K562 (cell line): ENCODE measurements at regions not wholly inside any gene's neighbourhood (a gene's known extent, or its start where the extent isn't known, plus 50 kb on each side); places are given as distances from the start of the nearest gene placed in this dataset.

Experiments used
- ATAC-seq: fragments of 200-7000 bp; cut with Tn5 transposase; 3 replicates; pipeline ENCODE4 v1.9.1; 2020; ENCODE audit warnings: moderate library complexity
- BruUV-seq: library from RNA; stranded (reverse); fragments of 400-500 nt; replicated peaks from 2 replicates; lab custom pipeline; 2021; lab: Mats Ljungman, UMichigan
- CTCF ChIA-PET: fragments of 300-600 bp; formaldehyde crosslinking; extraction: SDS; loops from one replicate; lab custom pipeline; 2021; ENCODE audit warnings: low intra/inter-chr PET ratio; lab: Yijun Ruan, JAX
- POLR2A ChIA-PET: fragments of 300-600, 350-650 bp; sonication (Branson Sonifier 250); formaldehyde crosslinking; extraction: SDS; loops from one replicate; lab custom pipeline; 2021; ENCODE audit warnings: antibody characterized with exemption, inconsistent platforms; lab: Yijun Ruan, JAX
- DNase-seq, 4 experiments: peaks; one replicate each; pipeline versions ENCODE4 v3.0.0 to v3.0.0-alpha.2; 2011 to 2018; ENCODE audit warnings: low spot score in 3 of 4, mixed read lengths in 3 of 4; ENCODE audit errors: extremely low read depth in 1 of 4
- FAIRE-seq: peaks from 2 replicates; lab custom pipeline; 2011; peaks lifted over from hg19 to GRCh38; lab: Jason Lieb, UNC
- H2AFZ ChIP-seq: 2 replicates; pipeline ENCODE4 v1.6.0; 2011; ENCODE audit warnings: low read depth, low read length, control low read depth, inconsistent platforms
- H3K27ac ChIP-seq: fragments of 200-600 bp; 3 replicates; pipeline ENCODE4 v1.8.0; 2011; ENCODE audit warnings: low read depth, mild to moderate bottlenecking, control low read depth, inconsistent platforms, low read length, moderate library complexity, mixed read lengths; ENCODE audit errors: extremely low read depth
- H3K27me3 ChIP-seq, 2 experiments: fragments of 300-600 bp in 1 of 2; 2 replicates in 1 of 2; 3 replicates in 1 of 2; pipeline versions ENCODE4 v1.6.0 to v1.8.0; 2011; ENCODE audit warnings: inconsistent platforms in 2 of 2, low read length in 2 of 2, mild to moderate bottlenecking in 1 of 2, mixed read lengths in 1 of 2, moderate library complexity in 1 of 2; ENCODE audit not compliant: control insufficient read depth in 2 of 2, insufficient read depth in 2 of 2
- H3K36me3 ChIP-seq: fragments of 300-600 bp; 3 replicates; pipeline ENCODE4 v1.8.0; 2011; ENCODE audit warnings: mild to moderate bottlenecking, low read length, inconsistent platforms; ENCODE audit not compliant: control insufficient read depth, insufficient read depth
- H3K4me1 ChIP-seq, 2 experiments: fragments of 200-600 bp in 1 of 2; replicated peaks in 1 of 2; 2 replicates in 1 of 2; 3 replicates in 1 of 2; pipeline versions ENCODE4 v1.5.1 to v1.8.0; 2011; ENCODE audit warnings: inconsistent platforms in 2 of 2, low read length in 2 of 2, mild to moderate bottlenecking in 1 of 2, mixed read lengths in 1 of 2, moderate library complexity in 1 of 2; ENCODE audit not compliant: control insufficient read depth in 2 of 2, insufficient read depth in 2 of 2
- H3K4me2 ChIP-seq: 2 replicates; pipeline ENCODE4 v1.6.1; 2011; ENCODE audit warnings: low read length, control low read depth, inconsistent platforms, mixed read lengths; ENCODE audit not compliant: insufficient read depth
- H3K4me3 ChIP-seq: fragments of 200-600 bp; sonication (generic), shearing (Covaris generic); 2 replicates; pipeline ENCODE4 v1.5.1; 2016; ENCODE audit warnings: control low read depth, inconsistent platforms
- H3K79me2 ChIP-seq: fragments of 200-600 bp; 3 replicates; pipeline ENCODE4 v1.8.0; 2011; ENCODE audit warnings: low read length, inconsistent platforms; ENCODE audit not compliant: control insufficient read depth, insufficient read depth
- H3K9ac ChIP-seq, 2 experiments: 2 replicates each; pipeline versions ENCODE4 v1.6.0 to v1.6.1; 2011; ENCODE audit warnings: low read depth in 2 of 2, low read length in 2 of 2, control low read depth in 1 of 2, inconsistent platforms in 1 of 2, mild to moderate bottlenecking in 1 of 2, mixed read lengths in 1 of 2; ENCODE audit not compliant: insufficient read depth in 1 of 2
- H3K9me1 ChIP-seq: one replicate; pipeline ENCODE4 v1.6.0; 2011; ENCODE audit warnings: inconsistent platforms, mild to moderate bottlenecking, low read length, moderate library complexity; ENCODE audit not compliant: control insufficient read depth, insufficient read depth
- H3K9me3 ChIP-seq: replicated peaks from 2 replicates; pipeline ENCODE4 v1.5.1; 2011; ENCODE audit warnings: low read depth, low read length, inconsistent platforms; ENCODE audit not compliant: control insufficient read depth, insufficient read depth
- H4K20me1 ChIP-seq: replicated peaks from 2 replicates; pipeline ENCODE4 v1.6.1; 2011; ENCODE audit warnings: low read length, inconsistent platforms, mixed read lengths; ENCODE audit not compliant: control insufficient read depth, insufficient read depth
- NKRF ChIP-seq: fragments of 450-650 bp; IDR thresholded peaks from 2 replicates; pipeline ENCODE4 v1.6.1; 2016; ENCODE audit warnings: borderline replicate concordance
- SMAD2 ChIP-seq: fragments of 150-350 bp; IDR thresholded peaks from 2 replicates; pipeline ENCODE4 v1.6.1; 2014; ENCODE audit warnings: low read depth, mild to moderate bottlenecking, low read length
- WGBS: fragments of 100-300 bp; shearing (Covaris generic); methylation state at CpG from one replicate; pipeline ENCODE4 v1.1.6; 2016; ENCODE audit warnings: low coverage, mixed read lengths; ENCODE audit not compliant: insufficient coverage; ENCODE audit errors: missing lambda C conversion rate; 5-methylcytosine and 5-hydroxymethylcytosine counted together
- in situ Hi-C: fragments of 300-500 bp; cut with MboI; formaldehyde crosslinking; loops from 4 replicates; pipeline ENCODE4 v1.15.0; 2018; ENCODE audit warnings: inconsistent platforms, mixed read lengths
- intact Hi-C: fragments of 100-400 bp; cut with micrococcal nuclease; formaldehyde crosslinking; loops from 2 replicates; pipeline ENCODE4 v1.14.2; 2022
- TF ChIP-seq, protein P1 (sequence below): fragments of 450-650 bp; IDR thresholded peaks from 2 replicates; pipeline ENCODE4 v1.6.1; 2016; ENCODE audit warnings: antibody characterized with exemption

GRCh38 chr21:24118738-24119459, 1488.4 kb downstream of the MRPL39 start:
- Histone ChIP-seq H4K20me1 (no peaks in the 10 kb centered on the region), H3K4me3 (no peak overlapping the region), H3K36me3 (no peaks in the 10 kb centered on the region), H3K4me1 (no peaks in the 10 kb centered on the region), H2AFZ (no peak overlapping the region), H3K9me3 (no peaks in the 10 kb centered on the region), H3K9me1 (no peaks in the 10 kb centered on the region), H3K27ac (no peak overlapping the region), H3K27me3 (no peaks in the 10 kb centered on the region), H3K9ac (no peak overlapping the region), H3K4me2 (no peak overlapping the region), H3K79me2 (no peaks in the 10 kb centered on the region)
- FAIRE-seq, result no peak
- no peak for DNase-seq
- 2% methylated on average over 5 of the region's 5 CpGs for WGBS
- no peak for TF ChIP-seq SMAD2
- TF ChIP-seq, protein P1, sequence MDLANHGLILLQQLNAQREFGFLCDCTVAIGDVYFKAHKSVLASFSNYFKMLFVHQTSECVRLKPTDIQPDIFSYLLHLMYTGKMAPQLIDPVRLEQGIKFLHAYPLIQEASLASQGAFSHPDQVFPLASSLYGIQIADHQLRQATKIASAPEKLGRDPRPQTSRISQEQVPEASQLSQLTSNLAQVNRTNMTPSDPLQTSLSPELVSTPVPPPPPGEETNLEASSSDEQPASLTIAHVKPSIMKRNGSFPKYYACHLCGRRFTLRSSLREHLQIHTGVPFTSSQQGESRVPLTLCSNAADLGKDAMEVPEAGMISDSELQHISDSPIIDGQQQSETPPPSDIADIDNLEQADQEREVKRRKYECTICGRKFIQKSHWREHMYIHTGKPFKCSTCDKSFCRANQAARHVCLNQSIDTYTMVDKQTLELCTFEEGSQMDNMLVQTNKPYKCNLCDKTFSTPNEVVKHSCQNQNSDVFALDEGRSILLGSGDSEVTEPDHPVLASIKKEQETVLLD, result no peak
- no peak for TF ChIP-seq NKRF
- CTCF ChIA-PET, result no interaction called here
- no TSS peak for BruUV-seq
- in situ Hi-C loops, result no loop called here
- POLR2A ChIA-PET, result no interaction called here
- no peak for ATAC-seq
- intact Hi-C loops, result no loop called here
